ENCODE measurements at regions not wholly inside any gene's neighbourhood (a gene's known extent, or its start where the extent isn't known, plus 50 kb on each side); places are given as distances from the start of the nearest gene placed in this dataset.

- Histone ChIP-seq H3K27ac (ENCODE audit: low read depth, low read length) (no peak overlapping the region), H3K27me3 (ENCODE audit: control insufficient read depth, insufficient read depth, low read length) (no peaks in the 10 kb centered on the region), H3K9me3 (ENCODE audit: control insufficient read depth, insufficient read depth, low read length) (no peaks in the 10 kb centered on the region), H3K36me3 (ENCODE audit: control insufficient read depth, insufficient read depth, low read length) (no peaks in the 10 kb centered on the region), H3K4me1 (ENCODE audit: control insufficient read depth, insufficient read depth, low read length) (no peaks in the 10 kb centered on the region), H3K4me3 (ENCODE audit: low read depth, low read length) (no peak overlapping the region)
- DNase-seq (ENCODE audit: low read depth in 4 of 6, low spot score in 6 of 6) = no peak
- no CpG with 5 or more reads among the region's 1 CpG for WGBS (ENCODE audit: insufficient coverage)
Measured at GRCh38 chr9:108069991-108070390, 580.4 kb upstream of the KLF4 start.

- no peak overlapping the region for H3K4me3 ChIP-seq (ENCODE audit: low read depth, low read length)
- WGBS (ENCODE audit: insufficient coverage) = 94% methylated on average over 5 of the region's 8 CpGs
Measured at GRCh38 chr9:108062680-108063079, 573.1 kb upstream of the KLF4 start.

GRCh38 chr9:108060175-108060574, 570.6 kb upstream of the KLF4 start:
- Histone ChIP-seq H3K4me1 (ENCODE audit: control insufficient read depth, insufficient read depth, low read length) (no peaks in the 10 kb centered on the region), H3K27ac (ENCODE audit: low read depth, low read length) (no peak overlapping the region), H3K27me3 (ENCODE audit: control insufficient read depth, insufficient read depth, low read length) (no peaks in the 10 kb centered on the region), H3K4me3 (ENCODE audit: low read depth, low read length) (no peak overlapping the region), H3K9me3 (ENCODE audit: control insufficient read depth, insufficient read depth, low read length) (no peaks in the 10 kb centered on the region), H3K36me3 (ENCODE audit: control insufficient read depth, insufficient read depth, low read length) (no peaks in the 10 kb centered on the region)
- no peak for DNase-seq (ENCODE audit: low read depth in 4 of 6, low spot score in 6 of 6)
- WGBS (ENCODE audit: insufficient coverage) = 81% methylated on average over 2 of the region's 5 CpGs

More at GRCh38 chr9:108062680-108063079, 573.1 kb upstream of the KLF4 start:
- no peaks in the 10 kb centered on the region for H3K4me1 ChIP-seq (ENCODE audit: control insufficient read depth, insufficient read depth, low read length)
- H3K27ac ChIP-seq (ENCODE audit: low read depth, low read length) = no peak overlapping the region
- DNase-seq (ENCODE audit: low read depth in 4 of 6, low spot score in 6 of 6) = no peak
- no peaks in the 10 kb centered on the region for H3K27me3 ChIP-seq (ENCODE audit: control insufficient read depth, insufficient read depth, low read length)
- H3K9me3 ChIP-seq (ENCODE audit: control insufficient read depth, insufficient read depth, low read length) = no peaks in the 10 kb centered on the region
- no peaks in the 10 kb centered on the region for H3K36me3 ChIP-seq (ENCODE audit: control insufficient read depth, insufficient read depth, low read length)

GRCh38 chr9:108058135-108058814, 568.7 kb upstream of the KLF4 start:
- H3K36me3 ChIP-seq (ENCODE audit: control insufficient read depth, insufficient read depth, low read length) = no peaks in the 10 kb centered on the region
- no peaks in the 10 kb centered on the region for H3K27me3 ChIP-seq (ENCODE audit: control insufficient read depth, insufficient read depth, low read length)
- no peak for DNase-seq (ENCODE audit: low read depth in 4 of 6, low spot score in 6 of 6)
- no peak overlapping the region for H3K4me3 ChIP-seq (ENCODE audit: low read depth, low read length)
- no peaks in the 10 kb centered on the region for H3K9me3 ChIP-seq (ENCODE audit: control insufficient read depth, insufficient read depth, low read length)
- H3K4me1 ChIP-seq (ENCODE audit: control insufficient read depth, insufficient read depth, low read length) = peaks cover 5% of the 10 kb centered on the region
- WGBS (ENCODE audit: insufficient coverage) = no CpG with 5 or more reads among the region's 6 CpGs
- no peak overlapping the region for H3K27ac ChIP-seq (ENCODE audit: low read depth, low read length)

GRCh38 chr9:108057421-108058134, 568.0 kb upstream of the KLF4 start:
- Histone ChIP-seq H3K4me1 (ENCODE audit: control insufficient read depth, insufficient read depth, low read length) (peaks cover 7% of the 10 kb centered on the region), H3K36me3 (ENCODE audit: control insufficient read depth, insufficient read depth, low read length) (no peaks in the 10 kb centered on the region), H3K4me3 (ENCODE audit: low read depth, low read length) (no peak overlapping the region), H3K9me3 (ENCODE audit: control insufficient read depth, insufficient read depth, low read length) (no peaks in the 10 kb centered on the region), H3K27me3 (ENCODE audit: control insufficient read depth, insufficient read depth, low read length) (no peaks in the 10 kb centered on the region), H3K27ac (ENCODE audit: low read depth, low read length) (no peak overlapping the region)
- DNase-seq (ENCODE audit: low read depth in 4 of 6, low spot score in 6 of 6) = peak in 3 of 6 donors; percentile 22 to 52 (median 51)
- 13% methylated on average over 3 of the region's 7 CpGs for WGBS (ENCODE audit: insufficient coverage)

GRCh38 chr9:108056805-108057386, 567.3 kb upstream of the KLF4 start:
- H3K9me3 ChIP-seq (ENCODE audit: control insufficient read depth, insufficient read depth, low read length) = no peaks in the 10 kb centered on the region
- H3K4me1 ChIP-seq (ENCODE audit: control insufficient read depth, insufficient read depth, low read length) = peaks cover 7% of the 10 kb centered on the region
- DNase-seq (ENCODE audit: low read depth in 4 of 6, low spot score in 6 of 6) = no peak
- no peaks in the 10 kb centered on the region for H3K27me3 ChIP-seq (ENCODE audit: control insufficient read depth, insufficient read depth, low read length)
- no peaks in the 10 kb centered on the region for H3K36me3 ChIP-seq (ENCODE audit: control insufficient read depth, insufficient read depth, low read length)
- no CpG with 5 or more reads among the region's 1 CpG for WGBS (ENCODE audit: insufficient coverage)
- no peak overlapping the region for H3K27ac ChIP-seq (ENCODE audit: low read depth, low read length)
- H3K4me3 ChIP-seq (ENCODE audit: low read depth, low read length) = no peak overlapping the region

- no peaks in the 10 kb centered on the region for H3K9me3 ChIP-seq (ENCODE audit: control insufficient read depth, insufficient read depth, low read length)
- H3K27me3 ChIP-seq (ENCODE audit: control insufficient read depth, insufficient read depth, low read length) = no peaks in the 10 kb centered on the region
- DNase-seq (ENCODE audit: low read depth in 4 of 6, low spot score in 6 of 6) = no peak
- peaks cover 7% of the 10 kb centered on the region for H3K4me1 ChIP-seq (ENCODE audit: control insufficient read depth, insufficient read depth, low read length)
- no peak overlapping the region for H3K4me3 ChIP-seq (ENCODE audit: low read depth, low read length)
- no CpG with 5 or more reads among the region's 6 CpGs for WGBS (ENCODE audit: insufficient coverage)
- H3K27ac ChIP-seq (ENCODE audit: low read depth, low read length) = no peak overlapping the region
- no peaks in the 10 kb centered on the region for H3K36me3 ChIP-seq (ENCODE audit: control insufficient read depth, insufficient read depth, low read length)
Measured at GRCh38 chr9:108056084-108056804, 566.7 kb upstream of the KLF4 start.

GRCh38 chr9:108054131-108054630, 564.6 kb upstream of the KLF4 start:
- Histone ChIP-seq H3K27ac (ENCODE audit: low read depth, low read length) (peak overlapping the region; percentile 25), H3K9me3 (ENCODE audit: control insufficient read depth, insufficient read depth, low read length) (no peaks in the 10 kb centered on the region), H3K4me1 (ENCODE audit: control insufficient read depth, insufficient read depth, low read length) (peaks cover 7% of the 10 kb centered on the region), H3K4me3 (ENCODE audit: low read depth, low read length) (no peak overlapping the region), H3K36me3 (ENCODE audit: control insufficient read depth, insufficient read depth, low read length) (no peaks in the 10 kb centered on the region), H3K27me3 (ENCODE audit: control insufficient read depth, insufficient read depth, low read length) (no peaks in the 10 kb centered on the region)
- peak in 1 of 6 donors; percentile 17 for DNase-seq (ENCODE audit: low read depth in 4 of 6, low spot score in 6 of 6)
- WGBS (ENCODE audit: insufficient coverage) = 89% methylated on average over 2 of the region's 3 CpGs

- no peaks in the 10 kb centered on the region for H3K36me3 ChIP-seq (ENCODE audit: control insufficient read depth, insufficient read depth, low read length)
- peak overlapping the region; percentile 25 for H3K27ac ChIP-seq (ENCODE audit: low read depth, low read length)
- peak; percentile 19 to 92 (median 50) for DNase-seq (ENCODE audit: low read depth in 4 of 6, low spot score in 6 of 6)
- no peaks in the 10 kb centered on the region for H3K27me3 ChIP-seq (ENCODE audit: control insufficient read depth, insufficient read depth, low read length)
- 6% methylated on average over 9 of the region's 12 CpGs for WGBS (ENCODE audit: insufficient coverage)
- no peaks in the 10 kb centered on the region for H3K9me3 ChIP-seq (ENCODE audit: control insufficient read depth, insufficient read depth, low read length)
- H3K4me3 ChIP-seq (ENCODE audit: low read depth, low read length) = no peak overlapping the region
- peaks cover 7% of the 10 kb centered on the region for H3K4me1 ChIP-seq (ENCODE audit: control insufficient read depth, insufficient read depth, low read length)
Measured at GRCh38 chr9:108053555-108054061, 564.0 kb upstream of the KLF4 start.
